ENCODE measurements at regions not wholly inside any gene's neighbourhood (a gene's known extent, or its start where the extent isn't known, plus 50 kb on each side); places are given as distances from the start of the nearest gene placed in this dataset.

DNA sequence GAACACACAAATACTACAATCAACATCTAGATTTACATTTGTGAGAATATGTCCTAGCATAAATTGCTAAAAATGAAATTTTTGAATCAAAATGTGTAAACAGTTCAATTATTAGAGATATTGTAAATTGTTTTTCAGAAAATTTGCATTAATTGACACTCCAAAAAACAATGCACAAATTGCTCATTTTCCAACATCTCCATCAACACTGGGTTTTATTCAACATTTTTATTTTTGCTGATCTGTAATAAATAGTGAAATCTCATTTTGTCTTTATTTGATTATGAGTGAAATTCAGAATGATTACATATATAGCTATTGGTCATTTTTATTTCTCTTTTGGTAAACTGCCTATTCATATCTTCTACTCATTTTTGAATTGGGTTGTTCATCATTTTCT lies 120.0 kb upstream of the GRIA3 start:
- TF ChIP-seq EZH2phosphoT487 (conservative IDR thresholded peaks at IDR 0.05; ENCODE audit: low read length) (no peak), CTCF (IDR thresholded peaks at IDR 0.05; ENCODE audit: insufficient read depth, low read length, poor library complexity, severe bottlenecking) (no peak)
